Tibial nerve (tissue), 4 donors: ENCODE measurements at regions not wholly inside any gene's neighbourhood (a gene's known extent, or its start where the extent isn't known, plus 50 kb on each side); places are given as distances from the start of the nearest gene placed in this dataset.

Experiments used
- DNase-seq, 2 donors: peaks; one replicate each; pipeline ENCODE4 v3.0.0-alpha.2; 2019; ENCODE audit warnings: low spot score in 2 of 2
- H3K27ac ChIP-seq, 4 donors: fragments of 200-600 bp; sonication (generic) in 3 of 4; one replicate each; pipeline ENCODE4 v1.5.1; 2017 to 2019; ENCODE audit warnings: mild to moderate bottlenecking in 1 of 4
- H3K27me3 ChIP-seq, 2 donors: fragments of 200-600 bp; sonication (generic) in 1 of 2; one replicate each; pipeline versions ENCODE4 v1.5.1 to v1.6.0; 2017 to 2019
- H3K36me3 ChIP-seq, 3 donors: fragments of 200-600 bp; sonication (generic); one replicate each; pipeline ENCODE4 v1.5.1; 2018 to 2019
- H3K4me1 ChIP-seq, 4 donors: fragments of 200-600 bp; sonication (generic) in 3 of 4; one replicate each; pipeline ENCODE4 v1.5.1; 2017 to 2019
- H3K4me3 ChIP-seq, 4 donors: fragments of 200-600 bp; sonication (generic) in 3 of 4; one replicate each; pipeline ENCODE4 v1.5.1; 2017 to 2019; ENCODE audit warnings: mild to moderate bottlenecking in 1 of 4, moderate library complexity in 1 of 4
- H3K9me3 ChIP-seq, 4 donors: fragments of 200-600 bp; sonication (generic) in 3 of 4; one replicate each; pipeline ENCODE4 v1.5.1; 2017 to 2019
- EP300 ChIP-seq, 2 donors: sonication (generic); formaldehyde crosslinking; IDR thresholded peaks; one replicate each; pipeline ENCODE4 v1.6.1; 2017; ENCODE audit warnings: antibody characterized with exemption in 2 of 2, mild to moderate bottlenecking in 1 of 2
- POLR2A ChIP-seq, 2 donors: fragments of 450-650 bp; IDR thresholded peaks; one replicate each; pipeline ENCODE4 v1.6.1; 2017; ENCODE audit warnings: antibody characterized with exemption in 2 of 2, mild to moderate bottlenecking in 2 of 2, moderate library complexity in 2 of 2
- WGBS, 2 donors: methylation state at CpG; one replicate each; pipeline ENCODE4 v1.1.5; 2018; 5-methylcytosine and 5-hydroxymethylcytosine counted together
- TF ChIP-seq, protein P1 (sequence below), 5 experiments: fragments of 200-600 bp in 3 of 5; fragments of 450-650 bp in 2 of 5; sonication (generic) in 3 of 5; IDR thresholded peaks; one replicate each; pipeline ENCODE4 v1.5.1; 2016 to 2019; ENCODE audit warnings: antibody characterized with exemption in 5 of 5, mild to moderate bottlenecking in 3 of 5, moderate library complexity in 2 of 5

- Histone ChIP-seq H3K4me1 (no peaks in the 10 kb centered on the region), H3K36me3 (no peaks in the 10 kb centered on the region), H3K27me3 (no peaks in the 10 kb centered on the region), H3K9me3 (no peaks in the 10 kb centered on the region), H3K4me3 (no peak overlapping the region), H3K27ac (no peak overlapping the region)
- no peak for DNase-seq
- TF ChIP-seq, protein P1, sequence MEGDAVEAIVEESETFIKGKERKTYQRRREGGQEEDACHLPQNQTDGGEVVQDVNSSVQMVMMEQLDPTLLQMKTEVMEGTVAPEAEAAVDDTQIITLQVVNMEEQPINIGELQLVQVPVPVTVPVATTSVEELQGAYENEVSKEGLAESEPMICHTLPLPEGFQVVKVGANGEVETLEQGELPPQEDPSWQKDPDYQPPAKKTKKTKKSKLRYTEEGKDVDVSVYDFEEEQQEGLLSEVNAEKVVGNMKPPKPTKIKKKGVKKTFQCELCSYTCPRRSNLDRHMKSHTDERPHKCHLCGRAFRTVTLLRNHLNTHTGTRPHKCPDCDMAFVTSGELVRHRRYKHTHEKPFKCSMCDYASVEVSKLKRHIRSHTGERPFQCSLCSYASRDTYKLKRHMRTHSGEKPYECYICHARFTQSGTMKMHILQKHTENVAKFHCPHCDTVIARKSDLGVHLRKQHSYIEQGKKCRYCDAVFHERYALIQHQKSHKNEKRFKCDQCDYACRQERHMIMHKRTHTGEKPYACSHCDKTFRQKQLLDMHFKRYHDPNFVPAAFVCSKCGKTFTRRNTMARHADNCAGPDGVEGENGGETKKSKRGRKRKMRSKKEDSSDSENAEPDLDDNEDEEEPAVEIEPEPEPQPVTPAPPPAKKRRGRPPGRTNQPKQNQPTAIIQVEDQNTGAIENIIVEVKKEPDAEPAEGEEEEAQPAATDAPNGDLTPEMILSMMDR (IDR thresholded peaks at IDR 0.05), result no peak
- TF ChIP-seq POLR2A (IDR thresholded peaks at IDR 0.05), result no peak
- no peak for TF ChIP-seq EP300 (IDR thresholded peaks at IDR 0.05)
- WGBS, 2 donors, result 83% methylated on average over 5 of the region's 5 CpGs
Observed at GRCh38 chr3:157752956-157753786, 250.0 kb upstream of the VEPH1 start.

DNA sequence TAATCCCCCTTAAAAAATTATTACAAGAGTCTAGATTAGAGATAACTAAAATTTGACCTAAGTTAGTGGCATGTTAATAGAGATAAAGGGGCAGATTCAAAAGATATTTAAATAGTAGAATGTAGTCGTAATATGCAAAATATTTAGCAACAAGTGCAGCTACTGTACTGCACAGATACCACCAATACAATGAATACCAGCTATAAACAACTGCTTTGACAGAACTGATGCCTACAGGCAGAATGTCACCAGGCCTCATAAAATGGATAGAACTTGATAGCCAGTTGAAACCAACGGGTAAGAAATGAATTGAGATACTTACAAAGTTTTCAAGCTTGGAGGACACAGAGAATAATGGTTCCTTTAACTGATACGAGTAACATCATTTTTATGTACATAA, 249.3 kb upstream of the VEPH1 start:
- H3K9me3 ChIP-seq, result peaks cover 0 to 2% (median 0%) of the 10 kb centered on the region in 4 donors
- H3K27ac ChIP-seq, result no peak overlapping the region
- no peaks in the 10 kb centered on the region for H3K4me1 ChIP-seq
- H3K4me3 ChIP-seq, result no peak overlapping the region
- H3K27me3 ChIP-seq, result no peaks in the 10 kb centered on the region
- 44 to 53% methylated on average over 3 of the region's 3 CpGs for WGBS, 2 donors
- TF ChIP-seq POLR2A (IDR thresholded peaks at IDR 0.05) (no peak), EP300 (IDR thresholded peaks at IDR 0.05) (no peak)
- TF ChIP-seq, protein P1 (IDR thresholded peaks at IDR 0.05), result no peak
- no peaks in the 10 kb centered on the region for H3K36me3 ChIP-seq
- no peak for DNase-seq

GRCh38 chr3:157751386-157751785, 248.2 kb upstream of the VEPH1 start:
- TF ChIP-seq EP300 (IDR thresholded peaks at IDR 0.05) (no peak), POLR2A (IDR thresholded peaks at IDR 0.05) (no peak)
- TF ChIP-seq, protein P1 (IDR thresholded peaks at IDR 0.05), result no peak
- H3K4me1 ChIP-seq, result no peaks in the 10 kb centered on the region
- peaks cover 0 to 4% (median 0%) of the 10 kb centered on the region in 4 donors for H3K9me3 ChIP-seq
- no peak for DNase-seq
- no peak overlapping the region for H3K27ac ChIP-seq
- H3K27me3 ChIP-seq, result no peaks in the 10 kb centered on the region
- H3K36me3 ChIP-seq, result no peaks in the 10 kb centered on the region
- 80 to 84% methylated on average over 1 of the region's 1 CpG for whole genome bisulfite sequencing, 2 donors
- no peak overlapping the region for H3K4me3 ChIP-seq

- Histone ChIP-seq H3K27me3 (no peaks in the 10 kb centered on the region), H3K4me3 (no peak overlapping the region), H3K4me1 (no peaks in the 10 kb centered on the region), H3K27ac (no peak overlapping the region), H3K9me3 (peaks cover 0 to 19% (median 5%) of the 10 kb centered on the region in 4 donors), H3K36me3 (no peaks in the 10 kb centered on the region)
- no peak for DNase-seq
- TF ChIP-seq, protein P1 (IDR thresholded peaks at IDR 0.05), result no peak
- TF ChIP-seq POLR2A (IDR thresholded peaks at IDR 0.05) (no peak), EP300 (IDR thresholded peaks at IDR 0.05) (no peak)
- 90 to 97% methylated on average over 1 of the region's 1 CpG for WGBS, 2 donors
Observed at GRCh38 chr3:157746391-157746790, 243.2 kb upstream of the VEPH1 start.

- DNase-seq, result no peak
- no peaks in the 10 kb centered on the region for H3K4me1 ChIP-seq
- H3K4me3 ChIP-seq, result no peak overlapping the region
- no peaks in the 10 kb centered on the region for H3K36me3 ChIP-seq
- no peak overlapping the region for H3K27ac ChIP-seq
- TF ChIP-seq, protein P1 (IDR thresholded peaks at IDR 0.05), result no peak
- no peak for TF ChIP-seq EP300 (IDR thresholded peaks at IDR 0.05)
- TF ChIP-seq POLR2A (IDR thresholded peaks at IDR 0.05), result no peak
- peaks cover 0 to 15% (median 6%) of the 10 kb centered on the region in 4 donors for H3K9me3 ChIP-seq
- H3K27me3 ChIP-seq, result no peaks in the 10 kb centered on the region
Observed at GRCh38 chr3:157741607-157742006, 238.4 kb upstream of the VEPH1 start.
